T-helper 17 cell (primary cell): ENCODE measurements at regions not wholly inside any gene's neighbourhood (a gene's known extent, or its start where the extent isn't known, plus 50 kb on each side); places are given as distances from the start of the nearest gene placed in this dataset.
"Not testable (repeated sequence)": the region's sequence is repeated elsewhere in the genome, so short reads cannot be mapped to it uniquely, and the experiment has no call there.

Experiments used
- ATAC-seq: fragments of 150-1000 bp; cut with Tn5 transposase; 2 replicates; pipeline ENCODE4 v1.10.0; 2021; ENCODE audit warnings: mild to moderate bottlenecking, moderate library complexity
- DNase-seq, 3 donors: peaks; one replicate each; pipeline versions ENCODE4 v3.0.0 to v3.0.0-alpha.2; 2020 to 2021
- H3K9me3 ChIP-seq: one replicate; pipeline ENCODE4 v1.7.0; 2013; ENCODE audit warnings: low read length, mild to moderate bottlenecking; ENCODE audit not compliant: control insufficient read depth, poor library complexity, severe bottlenecking
- H3K27ac Mint-ChIP-seq: one replicate; pipeline ENCODE4 v1.8.0; 2022; ENCODE audit warnings: mild to moderate bottlenecking, moderate library complexity, mixed read lengths
- H3K27me3 Mint-ChIP-seq: one replicate; pipeline ENCODE4 v1.8.0; 2022; ENCODE audit warnings: mixed read lengths
- H3K36me3 Mint-ChIP-seq: one replicate; pipeline ENCODE4 v1.8.0; 2022; ENCODE audit warnings: low read depth, mixed read lengths
- H3K4me1 Mint-ChIP-seq: one replicate; pipeline ENCODE4 v1.8.0; 2022; ENCODE audit warnings: mild to moderate bottlenecking, mixed read lengths
- H3K4me3 Mint-ChIP-seq: one replicate; pipeline ENCODE4 v1.8.0; 2022; ENCODE audit warnings: mild to moderate bottlenecking, moderate library complexity, mixed read lengths

DNA sequence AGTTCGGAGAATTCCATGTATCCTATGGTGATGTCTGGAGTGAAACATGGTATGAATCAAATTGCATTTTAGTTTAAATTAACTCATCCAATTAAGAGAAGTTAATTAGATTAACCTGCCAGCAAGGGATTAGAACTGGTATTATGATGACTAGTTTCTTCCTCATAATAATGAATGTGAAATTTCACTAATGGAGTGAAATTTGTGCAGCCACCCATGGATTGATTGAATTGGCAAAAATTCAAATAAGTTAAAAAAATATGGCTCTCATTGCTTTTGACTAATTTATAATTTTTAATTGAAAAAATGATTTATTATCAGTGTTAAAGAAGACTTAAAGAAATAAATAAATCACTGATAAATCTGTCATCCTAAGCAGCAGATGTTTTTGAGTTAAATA, 232.0 kb downstream of the KCNRG start:
- H3K36me3 Mint-ChIP-seq, result no peaks in the 10 kb centered on the region
- no peaks in the 10 kb centered on the region for H3K9me3 ChIP-seq
- ATAC-seq (no peak), DNase-seq (no peak)
- H3K27me3 Mint-ChIP-seq, result no peaks in the 10 kb centered on the region
- H3K27ac Mint-ChIP-seq, result no peak overlapping the region
- H3K4me3 Mint-ChIP-seq, result no peak overlapping the region
- H3K4me1 Mint-ChIP-seq, result peaks cover 31% of the 10 kb centered on the region

- Mint-ChIP-seq H3K4me3 (peak overlapping the region; percentile 59), H3K27me3 (no peaks in the 10 kb centered on the region)
- peak; percentile 81 for ATAC-seq
Observed at GRCh38 chr13:50248516-50249143, 233.4 kb downstream of the KCNRG start.

GRCh38 chr13:50249144-50249521, 233.9 kb downstream of the KCNRG start:
- peak overlapping the region; percentile 90 for H3K27ac Mint-ChIP-seq
- peak overlapping the region; percentile 59 for H3K4me3 Mint-ChIP-seq
- ATAC-seq (no peak), DNase-seq (no peak)
- H3K9me3 ChIP-seq, result no peaks in the 10 kb centered on the region
- peaks cover 31% of the 10 kb centered on the region for H3K4me1 Mint-ChIP-seq
- no peaks in the 10 kb centered on the region for H3K27me3 Mint-ChIP-seq
- H3K36me3 Mint-ChIP-seq, result peaks cover 3% of the 10 kb centered on the region

More at GRCh38 chr13:50248516-50249143, 233.4 kb downstream of the KCNRG start:
- peak overlapping the region; percentile 90 for H3K27ac Mint-ChIP-seq
- H3K9me3 ChIP-seq, result no peaks in the 10 kb centered on the region
- H3K4me1 Mint-ChIP-seq, result peaks cover 33% of the 10 kb centered on the region
- no peak for DNase-seq
- peaks cover 3% of the 10 kb centered on the region for H3K36me3 Mint-ChIP-seq

DNA sequence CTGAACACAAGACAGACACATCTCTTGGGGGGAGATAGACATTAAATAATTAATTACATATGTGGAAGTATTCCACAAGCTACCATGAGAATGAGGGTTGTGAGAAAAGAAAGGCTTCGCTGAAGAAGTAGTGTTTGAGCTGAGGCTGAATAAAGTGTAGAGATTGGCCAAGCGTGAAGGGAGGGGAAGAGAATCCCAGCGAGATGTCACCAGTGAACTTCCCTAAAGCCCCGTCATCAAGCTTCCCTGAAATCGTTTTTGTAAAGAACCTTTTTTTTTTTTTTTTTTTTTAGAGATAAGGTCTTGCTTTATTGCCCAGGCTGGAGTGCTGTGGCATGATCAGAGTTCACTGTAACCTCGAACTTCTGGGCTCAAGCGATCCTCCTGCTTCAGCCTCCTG, 235.2 kb downstream of the KCNRG start:
- no peaks in the 10 kb centered on the region for H3K9me3 ChIP-seq
- DNase-seq (no peak), ATAC-seq (no peak)
- Mint-ChIP-seq H3K4me3 (no peak overlapping the region), H3K27ac (no peak overlapping the region), H3K4me1 (peaks cover 22% of the 10 kb centered on the region), H3K36me3 (peaks cover 3% of the 10 kb centered on the region), H3K27me3 (no peaks in the 10 kb centered on the region)

DNA sequence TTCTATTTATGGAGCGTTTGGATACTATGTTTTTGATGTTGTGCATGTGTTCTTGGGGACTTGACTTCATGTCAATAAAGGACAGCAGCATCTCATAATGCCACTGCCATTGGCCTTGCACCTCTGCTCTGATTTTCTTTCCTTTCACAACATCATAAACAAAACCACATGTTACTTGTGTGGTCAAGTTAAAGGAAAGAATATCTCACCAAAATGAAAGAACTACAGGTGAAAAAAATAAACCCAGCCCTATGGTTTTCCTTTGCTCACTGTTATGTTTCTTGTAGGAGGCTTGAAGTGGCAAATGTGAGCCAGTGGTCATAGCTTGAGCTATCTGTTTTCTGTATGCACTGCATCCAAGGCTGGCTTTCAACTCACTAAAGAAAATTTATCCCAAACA, 240.4 kb downstream of the KCNRG start:
- H3K9me3 ChIP-seq, result no peaks in the 10 kb centered on the region
- Mint-ChIP-seq H3K27ac (peak overlapping the region; percentile 85), H3K27me3 (no peaks in the 10 kb centered on the region), H3K4me3 (peak overlapping the region; percentile 55), H3K4me1 (peaks cover 39% of the 10 kb centered on the region), H3K36me3 (peaks cover 5% of the 10 kb centered on the region)
- ATAC-seq (peak; percentile 65), DNase-seq (no peak)

- Mint-ChIP-seq H3K27ac (peak overlapping the region; percentile 85), H3K4me1 (peaks cover 42% of the 10 kb centered on the region), H3K4me3 (peak overlapping the region; percentile 55)
- H3K9me3 ChIP-seq, H3K36me3 Mint-ChIP-seq, ATAC-seq, DNase-seq, H3K27me3 Mint-ChIP-seq: not testable (repeated sequence)
Observed at GRCh38 chr13:50256536-50257321, 241.5 kb downstream of the KCNRG start.

DNA sequence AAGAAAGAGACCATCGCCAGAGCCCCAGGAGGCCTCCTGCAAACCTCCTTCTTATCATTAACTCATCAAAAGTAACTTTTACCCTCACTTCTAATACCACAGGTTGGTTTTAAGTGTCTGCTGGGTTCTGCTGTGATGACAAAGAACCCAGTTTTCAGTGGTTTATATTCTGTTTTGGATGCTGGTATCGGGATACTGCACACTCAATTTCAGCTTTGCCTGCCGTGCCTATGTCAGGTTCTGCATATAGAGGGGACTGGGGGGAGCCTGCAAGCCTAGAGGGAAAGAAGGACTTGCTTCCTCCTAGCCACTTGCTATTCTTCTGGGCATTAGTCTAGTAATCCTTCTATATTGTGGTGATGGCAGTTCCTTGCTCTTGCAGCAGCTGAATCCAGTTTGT, 242.4 kb downstream of the KCNRG start:
- Mint-ChIP-seq H3K27ac (peak overlapping the region; percentile 85), H3K27me3 (no peaks in the 10 kb centered on the region), H3K4me1 (peaks cover 42% of the 10 kb centered on the region), H3K4me3 (peak overlapping the region; percentile 52), H3K36me3 (peaks cover 3% of the 10 kb centered on the region)
- no peaks in the 10 kb centered on the region for H3K9me3 ChIP-seq
- peak; percentile 25 for ATAC-seq
- no peak for DNase-seq

GRCh38 chr13:50261130-50261901, 246.1 kb downstream of the KCNRG start:
- Mint-ChIP-seq H3K4me3 (no peak overlapping the region), H3K27me3 (no peaks in the 10 kb centered on the region), H3K4me1 (peaks cover 32% of the 10 kb centered on the region), H3K36me3 (peaks cover 3% of the 10 kb centered on the region), H3K27ac (no peak overlapping the region)
- DNase-seq, result no peak
- H3K9me3 ChIP-seq, result no peaks in the 10 kb centered on the region
- ATAC-seq, result no peak

DNA sequence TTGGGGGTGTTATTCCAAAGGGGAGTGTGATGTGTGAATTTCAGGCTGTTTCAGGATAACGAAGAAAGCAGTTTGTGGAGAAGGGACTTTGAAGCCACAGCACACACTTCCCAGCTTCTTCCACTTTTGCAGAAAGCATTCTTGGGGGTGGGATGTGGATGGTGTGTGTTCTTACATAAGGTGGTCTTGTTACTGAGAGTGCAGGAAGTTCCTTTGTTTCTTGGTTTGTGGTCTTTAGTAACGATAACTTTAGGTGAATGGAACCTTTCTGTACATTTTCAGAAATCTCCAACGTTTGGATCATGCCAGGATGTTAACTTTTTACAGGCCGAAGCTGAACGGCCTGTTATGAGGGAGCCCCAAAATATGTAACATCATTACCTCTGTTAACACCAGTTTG, 251.8 kb downstream of the KCNRG start:
- H3K4me3 Mint-ChIP-seq, result no peak overlapping the region
- peaks cover 3% of the 10 kb centered on the region for H3K36me3 Mint-ChIP-seq
- peaks cover 5% of the 10 kb centered on the region for H3K4me1 Mint-ChIP-seq
- H3K27me3 Mint-ChIP-seq, result peaks cover 5% of the 10 kb centered on the region
- DNase-seq (no peak), ATAC-seq (no peak)
- no peak overlapping the region for H3K27ac Mint-ChIP-seq
- no peaks in the 10 kb centered on the region for H3K9me3 ChIP-seq

- ATAC-seq (no peak), DNase-seq (no peak)
- H3K9me3 ChIP-seq, result no peaks in the 10 kb centered on the region
- H3K27ac Mint-ChIP-seq, result no peak overlapping the region
- H3K4me1 Mint-ChIP-seq, result peaks cover 5% of the 10 kb centered on the region
- no peak overlapping the region for H3K4me3 Mint-ChIP-seq
- H3K27me3 Mint-ChIP-seq, result peaks cover 5% of the 10 kb centered on the region
- H3K36me3 Mint-ChIP-seq, result peaks cover 3% of the 10 kb centered on the region
Observed at GRCh38 chr13:50267917-50268316, 252.7 kb downstream of the KCNRG start.

- Mint-ChIP-seq H3K27ac (no peak overlapping the region), H3K4me3 (no peak overlapping the region), H3K27me3 (peaks cover 5% of the 10 kb centered on the region), H3K36me3 (peaks cover 3% of the 10 kb centered on the region), H3K4me1 (peaks cover 5% of the 10 kb centered on the region)
- DNase-seq, result no peak
- no peak for ATAC-seq
- no peaks in the 10 kb centered on the region for H3K9me3 ChIP-seq
Observed at GRCh38 chr13:50268500-50268899, 253.3 kb downstream of the KCNRG start.

GRCh38 chr13:50274181-50274580, 258.9 kb downstream of the KCNRG start:
- Mint-ChIP-seq H3K27ac (no peak overlapping the region), H3K4me3 (no peak overlapping the region), H3K27me3 (peaks cover 5% of the 10 kb centered on the region), H3K4me1 (peaks cover 2% of the 10 kb centered on the region), H3K36me3 (peaks cover 3% of the 10 kb centered on the region)
- no peak for ATAC-seq
- H3K9me3 ChIP-seq, result no peaks in the 10 kb centered on the region
- DNase-seq, result no peak

DNA sequence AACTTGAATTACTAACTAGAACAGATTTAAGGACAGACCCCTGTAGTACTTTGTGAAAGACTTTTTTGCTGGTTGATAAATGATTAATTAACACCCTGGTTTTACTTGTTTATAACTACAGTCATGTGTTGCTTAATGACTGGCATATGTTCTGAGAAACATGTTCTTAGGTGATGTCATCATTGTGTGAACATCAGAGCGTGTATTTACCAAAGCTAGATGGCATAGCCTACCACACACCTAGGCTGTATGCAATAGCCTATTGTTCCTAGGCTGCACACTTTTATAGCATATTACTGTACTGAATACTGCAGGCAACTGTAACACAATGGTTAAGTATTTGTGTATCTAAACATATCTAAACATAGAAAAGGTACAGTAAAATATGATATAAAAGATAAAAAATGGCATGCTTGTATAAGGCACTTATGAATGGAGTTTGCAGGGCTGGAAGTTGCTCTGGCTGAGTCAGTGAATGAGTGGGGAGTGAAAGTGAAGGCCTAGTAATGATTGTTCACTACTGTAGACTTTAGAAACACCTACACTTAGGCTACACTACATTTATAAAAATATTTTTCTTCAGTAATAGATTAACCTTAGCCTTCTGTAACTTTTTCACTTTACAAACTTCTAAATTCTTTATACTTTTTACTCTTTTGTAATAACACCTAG, 260.3 kb downstream of the KCNRG start:
- H3K27me3 Mint-ChIP-seq, result peaks cover 5% of the 10 kb centered on the region
- H3K27ac Mint-ChIP-seq, result no peak overlapping the region
- H3K4me1 Mint-ChIP-seq, result peaks cover 1% of the 10 kb centered on the region
- no peaks in the 10 kb centered on the region for H3K9me3 ChIP-seq
- H3K4me3 Mint-ChIP-seq, result no peak overlapping the region
- peaks cover 3% of the 10 kb centered on the region for H3K36me3 Mint-ChIP-seq
- DNase-seq (no peak), ATAC-seq (no peak)
